ENCODE measurements at regions not wholly inside any gene's neighbourhood (a gene's known extent, or its start where the extent isn't known, plus 50 kb on each side); places are given as distances from the start of the nearest gene placed in this dataset.

DNA sequence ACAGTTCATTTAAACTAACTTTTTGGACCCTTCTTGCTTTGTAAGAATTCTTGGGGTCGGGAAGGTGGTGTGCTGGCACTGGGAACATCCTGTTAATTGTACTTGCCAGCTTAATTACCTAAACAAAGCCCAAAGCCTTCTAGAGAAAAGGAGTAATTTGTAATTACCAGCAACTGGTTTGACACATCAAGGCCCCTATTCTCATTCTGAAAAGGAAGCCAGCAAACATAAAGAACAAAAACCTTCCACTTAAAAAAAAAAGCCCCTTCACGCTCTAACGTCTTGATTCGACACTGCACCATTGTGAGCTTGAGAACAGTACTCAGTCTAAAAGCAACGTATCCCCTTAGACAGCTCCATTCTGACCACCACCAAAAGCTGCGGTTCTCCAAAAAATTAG, 74.7 kb upstream of the RPH3AL start:
- Histone ChIP-seq H3K27me3 (ENCODE audit: control insufficient read depth in 1 of 2, insufficient read depth in 2 of 2, low read length in 2 of 2) (no peaks in the 10 kb centered on the region), H3K4me3 (ENCODE audit: low read depth in 1 of 2, low read length in 2 of 2) (no peak overlapping the region), H3K4me1 (ENCODE audit: insufficient read depth, low read length) (no peaks in the 10 kb centered on the region), H3K9me3 (ENCODE audit: low read length) (no peaks in the 10 kb centered on the region), H3K27ac (ENCODE audit: low read depth, low read length) (no peak overlapping the region), H3K36me3 (ENCODE audit: insufficient read depth, low read length) (no peaks in the 10 kb centered on the region), H3K9ac (ENCODE audit: low read length) (no peak overlapping the region)

DNA sequence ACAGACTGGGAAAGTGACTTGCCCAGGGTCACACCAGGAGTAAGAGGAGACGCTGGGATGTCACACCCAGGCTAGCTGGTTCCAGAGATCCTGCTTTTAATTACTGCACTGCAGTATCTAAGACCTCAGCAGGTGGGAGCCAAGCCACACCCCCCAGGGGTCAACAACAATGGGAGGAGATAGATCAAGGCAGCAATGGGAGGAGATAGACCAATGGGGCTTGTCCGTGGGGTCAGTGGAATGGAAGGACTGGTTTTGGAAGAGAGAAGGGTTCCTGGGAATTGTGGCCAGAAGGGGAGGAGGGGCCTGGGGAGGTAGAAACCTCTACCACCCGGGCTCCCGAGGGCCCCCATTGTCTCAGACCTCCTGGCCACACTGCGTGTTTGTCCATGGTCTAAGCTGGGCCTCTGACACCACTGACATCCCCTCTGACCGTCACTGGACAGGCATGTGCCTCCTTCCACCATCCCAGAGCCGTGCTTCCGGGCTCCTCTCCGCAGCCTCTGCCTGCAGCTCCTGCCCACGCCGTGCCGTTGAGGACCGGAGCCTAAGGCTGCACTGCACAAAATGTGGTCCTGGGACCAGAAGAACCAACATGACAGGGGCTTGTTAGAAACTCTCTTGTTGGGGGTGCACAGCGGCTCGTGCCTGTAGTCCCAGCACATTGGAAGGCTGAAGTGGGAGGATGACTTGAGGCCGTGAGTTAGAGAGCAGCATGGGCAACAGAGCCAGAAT, 69.8 kb upstream of the RPH3AL start:
- no peak overlapping the region for H3K9ac ChIP-seq (ENCODE audit: low read length)
- no peaks in the 10 kb centered on the region for H3K4me1 ChIP-seq (ENCODE audit: insufficient read depth, low read length)
- no peaks in the 10 kb centered on the region for H3K27me3 ChIP-seq (ENCODE audit: control insufficient read depth in 1 of 2, insufficient read depth in 2 of 2, low read length in 2 of 2)
- no peak overlapping the region for H3K4me3 ChIP-seq (ENCODE audit: low read depth in 1 of 2, low read length in 2 of 2)
- no peak overlapping the region for H3K27ac ChIP-seq (ENCODE audit: low read depth, low read length)
- H3K36me3 ChIP-seq (ENCODE audit: insufficient read depth, low read length) = no peaks in the 10 kb centered on the region
- H3K9me3 ChIP-seq (ENCODE audit: low read length) = no peaks in the 10 kb centered on the region

DNA sequence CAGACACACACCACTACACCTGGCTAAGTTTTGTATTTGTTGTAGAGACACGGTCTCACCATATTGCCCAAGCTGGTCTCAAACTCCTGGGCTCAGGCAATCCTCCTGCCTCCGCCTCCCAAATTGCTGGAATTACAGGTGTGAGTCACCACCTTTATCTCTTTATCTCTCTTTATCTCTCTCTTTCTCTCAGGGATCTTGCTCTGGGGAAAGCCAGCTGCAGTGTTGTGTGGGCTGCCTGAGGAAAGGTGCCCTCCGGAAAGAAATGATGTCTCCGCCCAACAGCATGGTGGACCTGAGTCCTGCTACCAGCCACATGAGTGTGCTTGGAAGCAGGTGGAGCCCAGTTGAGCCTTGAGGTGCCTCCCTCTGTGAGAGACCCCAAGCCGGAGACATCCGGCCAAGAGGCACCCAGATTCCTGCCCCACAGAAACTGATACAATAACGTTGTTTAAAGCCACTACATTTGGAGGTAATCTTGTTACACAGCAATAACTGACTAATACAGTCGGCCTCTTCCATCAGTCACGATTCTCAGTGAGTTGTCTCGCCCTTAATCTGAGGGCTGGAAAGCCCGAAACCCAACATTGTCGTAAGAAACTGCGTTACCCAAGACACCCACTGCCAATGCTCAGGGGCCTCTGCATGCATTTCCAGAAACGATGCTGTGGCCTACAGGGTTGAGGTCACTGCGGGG, 68.0 kb upstream of the RPH3AL start:
- H3K27ac ChIP-seq (ENCODE audit: low read depth, low read length) = no peak overlapping the region
- no peaks in the 10 kb centered on the region for H3K4me1 ChIP-seq (ENCODE audit: insufficient read depth, low read length)
- no peaks in the 10 kb centered on the region for H3K36me3 ChIP-seq (ENCODE audit: insufficient read depth, low read length)
- H3K27me3 ChIP-seq (ENCODE audit: control insufficient read depth in 1 of 2, insufficient read depth in 2 of 2, low read length in 2 of 2) = no peaks in the 10 kb centered on the region
- H3K9me3 ChIP-seq (ENCODE audit: low read length) = no peaks in the 10 kb centered on the region
- H3K9ac ChIP-seq (ENCODE audit: low read length) = no peak overlapping the region
- no peak overlapping the region for H3K4me3 ChIP-seq (ENCODE audit: low read depth in 1 of 2, low read length in 2 of 2)

DNA sequence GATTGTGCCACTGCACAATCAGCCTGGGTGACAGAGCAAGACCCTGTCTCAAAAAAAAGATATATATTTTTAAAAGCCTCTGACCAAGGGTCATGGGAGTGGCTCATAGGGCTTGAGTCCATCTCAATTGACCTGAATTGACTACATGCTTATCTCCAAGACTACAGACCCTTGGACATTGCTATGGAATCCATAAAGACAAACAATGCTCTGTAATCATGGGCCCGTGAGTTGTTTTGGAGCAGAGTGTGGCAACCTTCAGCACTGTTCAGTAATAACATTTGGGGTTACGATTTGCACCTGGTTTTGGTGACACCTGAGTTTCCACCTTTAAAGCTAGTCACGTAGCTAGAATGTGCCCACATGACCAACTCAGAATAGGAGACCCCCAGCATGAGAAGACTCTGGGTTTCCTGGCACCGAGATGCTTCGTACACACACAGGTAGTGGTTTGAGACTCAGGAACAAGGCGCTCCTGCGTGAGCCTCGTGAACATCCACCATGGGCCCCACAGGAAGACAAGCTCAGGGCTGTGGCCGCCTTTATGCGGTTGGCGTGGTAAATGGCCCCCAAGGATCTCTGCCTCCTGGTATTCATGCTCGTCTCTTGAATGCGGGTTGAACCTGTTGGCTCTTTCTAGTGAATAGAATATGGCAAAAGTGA, 66.6 kb upstream of the RPH3AL start:
- no peaks in the 10 kb centered on the region for H3K4me1 ChIP-seq (ENCODE audit: insufficient read depth, low read length)
- H3K4me3 ChIP-seq (ENCODE audit: low read depth in 1 of 2, low read length in 2 of 2) = no peak overlapping the region
- H3K27ac ChIP-seq (ENCODE audit: low read depth, low read length) = no peak overlapping the region
- H3K36me3 ChIP-seq (ENCODE audit: insufficient read depth, low read length) = no peaks in the 10 kb centered on the region
- no peaks in the 10 kb centered on the region for H3K27me3 ChIP-seq (ENCODE audit: control insufficient read depth in 1 of 2, insufficient read depth in 2 of 2, low read length in 2 of 2)
- no peak overlapping the region for H3K9ac ChIP-seq (ENCODE audit: low read length)
- no peaks in the 10 kb centered on the region for H3K9me3 ChIP-seq (ENCODE audit: low read length)

- H3K27me3 ChIP-seq (ENCODE audit: control insufficient read depth in 1 of 2, insufficient read depth in 2 of 2, low read length in 2 of 2) = no peaks in the 10 kb centered on the region
- no peak overlapping the region for H3K4me3 ChIP-seq (ENCODE audit: low read depth in 1 of 2, low read length in 2 of 2)
- H3K27ac ChIP-seq (ENCODE audit: low read depth, low read length) = no peak overlapping the region
- H3K36me3 ChIP-seq (ENCODE audit: insufficient read depth, low read length) = no peaks in the 10 kb centered on the region
- no peak overlapping the region for H3K9ac ChIP-seq (ENCODE audit: low read length)
- no peaks in the 10 kb centered on the region for H3K4me1 ChIP-seq (ENCODE audit: insufficient read depth, low read length)
- no peaks in the 10 kb centered on the region for H3K9me3 ChIP-seq (ENCODE audit: low read length)
Measured at GRCh38 chr17:418421-418751, 65.8 kb upstream of the RPH3AL start.

- H3K4me1 ChIP-seq (ENCODE audit: insufficient read depth, low read length) = no peaks in the 10 kb centered on the region
- H3K27me3 ChIP-seq (ENCODE audit: control insufficient read depth in 1 of 2, insufficient read depth in 2 of 2, low read length in 2 of 2) = no peaks in the 10 kb centered on the region
- no peak overlapping the region for H3K9ac ChIP-seq (ENCODE audit: low read length)
- H3K9me3 ChIP-seq (ENCODE audit: low read length) = no peaks in the 10 kb centered on the region
- H3K36me3 ChIP-seq (ENCODE audit: insufficient read depth, low read length) = no peaks in the 10 kb centered on the region
- H3K27ac ChIP-seq (ENCODE audit: low read depth, low read length) = no peak overlapping the region
- no peak overlapping the region for H3K4me3 ChIP-seq (ENCODE audit: low read depth in 1 of 2, low read length in 2 of 2)
Measured at GRCh38 chr17:417691-418420, 65.2 kb upstream of the RPH3AL start.

GRCh38 chr17:416293-417206, 63.9 kb upstream of the RPH3AL start:
- H3K4me3 ChIP-seq (ENCODE audit: low read depth in 1 of 2, low read length in 2 of 2) = no peak overlapping the region
- H3K27ac ChIP-seq (ENCODE audit: low read depth, low read length) = no peak overlapping the region
- H3K36me3 ChIP-seq (ENCODE audit: insufficient read depth, low read length) = no peaks in the 10 kb centered on the region
- H3K9ac ChIP-seq (ENCODE audit: low read length) = no peak overlapping the region
- no peaks in the 10 kb centered on the region for H3K9me3 ChIP-seq (ENCODE audit: low read length)
- H3K4me1 ChIP-seq (ENCODE audit: insufficient read depth, low read length) = peaks cover 6% of the 10 kb centered on the region
- no peaks in the 10 kb centered on the region for H3K27me3 ChIP-seq (ENCODE audit: control insufficient read depth in 1 of 2, insufficient read depth in 2 of 2, low read length in 2 of 2)

DNA sequence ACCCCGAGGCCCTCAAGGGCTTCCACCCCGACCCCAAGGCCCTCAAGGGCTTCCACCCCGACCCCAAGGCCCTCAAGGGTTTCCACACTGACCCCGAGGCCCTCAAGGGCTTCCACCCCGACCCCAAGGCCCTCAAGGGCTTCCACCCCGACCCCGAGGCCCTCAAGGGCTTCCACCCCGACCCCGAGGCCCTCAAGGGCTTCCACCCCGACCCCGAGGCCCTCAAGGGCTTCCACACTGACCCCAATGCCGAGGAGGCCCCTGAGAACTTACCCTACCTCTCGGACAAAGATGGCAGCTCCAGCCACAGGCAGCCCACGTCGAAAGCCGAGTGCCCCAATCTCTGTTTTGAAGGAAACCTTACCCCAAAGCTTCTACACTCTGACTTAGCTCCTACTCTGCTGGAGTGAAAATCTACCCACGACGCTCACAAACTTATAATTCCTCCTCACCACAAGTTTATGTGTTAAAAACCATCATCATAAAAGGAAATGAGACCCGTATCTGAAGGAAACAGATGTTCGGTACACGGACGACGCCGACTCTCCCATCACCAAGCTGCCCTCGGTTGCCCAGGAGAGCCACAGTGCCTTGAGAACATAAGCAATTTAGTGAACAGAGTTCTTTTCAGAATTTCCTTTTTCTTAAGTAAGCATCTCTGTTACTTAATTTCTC, 61.2 kb upstream of the RPH3AL start:
- Histone ChIP-seq H3K4me3 (ENCODE audit: low read depth in 1 of 2, low read length in 2 of 2) (no peak overlapping the region), H3K9me3 (ENCODE audit: low read length) (no peaks in the 10 kb centered on the region), H3K27ac (ENCODE audit: low read depth, low read length) (no peak overlapping the region), H3K9ac (ENCODE audit: low read length) (no peak overlapping the region), H3K36me3 (ENCODE audit: insufficient read depth, low read length) (no peaks in the 10 kb centered on the region), H3K4me1 (ENCODE audit: insufficient read depth, low read length) (peaks cover 17% of the 10 kb centered on the region), H3K27me3 (ENCODE audit: control insufficient read depth in 1 of 2, insufficient read depth in 2 of 2, low read length in 2 of 2) (no peaks in the 10 kb centered on the region)

GRCh38 chr17:413016-413350, 60.4 kb upstream of the RPH3AL start:
- no peaks in the 10 kb centered on the region for H3K36me3 ChIP-seq (ENCODE audit: insufficient read depth, low read length)

GRCh38 chr17:412211-413015, 59.8 kb upstream of the RPH3AL start:
- no peak overlapping the region for H3K4me3 ChIP-seq (ENCODE audit: low read depth in 1 of 2, low read length in 2 of 2)
- peaks cover 17% of the 10 kb centered on the region for H3K4me1 ChIP-seq (ENCODE audit: insufficient read depth, low read length)
- no peak overlapping the region for H3K9ac ChIP-seq (ENCODE audit: low read length)
- H3K27me3 ChIP-seq (ENCODE audit: control insufficient read depth in 1 of 2, insufficient read depth in 2 of 2, low read length in 2 of 2) = no peaks in the 10 kb centered on the region
- no peak overlapping the region for H3K27ac ChIP-seq (ENCODE audit: low read depth, low read length)
- no peaks in the 10 kb centered on the region for H3K36me3 ChIP-seq (ENCODE audit: insufficient read depth, low read length)
- no peaks in the 10 kb centered on the region for H3K9me3 ChIP-seq (ENCODE audit: low read length)

More at GRCh38 chr17:413016-413350, 60.4 kb upstream of the RPH3AL start:
- Histone ChIP-seq H3K4me3 (ENCODE audit: low read depth in 1 of 2, low read length in 2 of 2) (no peak overlapping the region), H3K27me3 (ENCODE audit: control insufficient read depth in 1 of 2, insufficient read depth in 2 of 2, low read length in 2 of 2) (no peaks in the 10 kb centered on the region), H3K9me3 (ENCODE audit: low read length) (no peaks in the 10 kb centered on the region), H3K4me1 (ENCODE audit: insufficient read depth, low read length) (peaks cover 17% of the 10 kb centered on the region), H3K27ac (ENCODE audit: low read depth, low read length) (no peak overlapping the region), H3K9ac (ENCODE audit: low read length) (no peak overlapping the region)
